Calu3 (cell line): ENCODE measurements at regions not wholly inside any gene's neighbourhood (a gene's known extent, or its start where the extent isn't known, plus 50 kb on each side); places are given as distances from the start of the nearest gene placed in this dataset.

Source experiments
- BruUV-seq: library from RNA; stranded (reverse); fragments of 400-500 nt; replicated peaks from 2 replicates; lab custom pipeline; 2021; lab: Mats Ljungman, UMichigan
- CTCF ChIA-PET: fragments of 300-600 bp; sonication (Branson Sonifier 250); formaldehyde crosslinking; loops from one replicate; lab custom pipeline; 2022; ENCODE audit warnings: antibody characterized with exemption; lab: Charles Lee
- DNase-seq: peaks from one replicate; pipeline ENCODE4 v3.0.0; 2022
- H3K27ac Mint-ChIP-seq: one replicate; pipeline ENCODE4 v1.8.0; 2022; ENCODE audit warnings: mixed read lengths; ENCODE audit not compliant: unreplicated experiment
- H3K27me3 Mint-ChIP-seq: one replicate; pipeline ENCODE4 v1.8.0; 2022; ENCODE audit warnings: mixed read lengths; ENCODE audit not compliant: unreplicated experiment
- H3K36me3 Mint-ChIP-seq: one replicate; pipeline ENCODE4 v1.8.0; 2022; ENCODE audit warnings: mild to moderate bottlenecking, moderate library complexity, mixed read lengths; ENCODE audit not compliant: insufficient read depth, unreplicated experiment
- H3K4me1 Mint-ChIP-seq: one replicate; pipeline ENCODE4 v1.8.0; 2022; ENCODE audit warnings: mild to moderate bottlenecking, low read depth, mixed read lengths; ENCODE audit not compliant: unreplicated experiment
- H3K4me3 Mint-ChIP-seq: one replicate; pipeline ENCODE4 v1.8.0; 2022; ENCODE audit warnings: mild to moderate bottlenecking, low read depth, moderate library complexity, mixed read lengths; ENCODE audit not compliant: unreplicated experiment
- H3K9me3 Mint-ChIP-seq: one replicate; pipeline ENCODE4 v1.8.0; 2022; ENCODE audit warnings: low read depth, mixed read lengths; ENCODE audit not compliant: unreplicated experiment
- intact Hi-C: fragments of 100-400 bp; cut with micrococcal nuclease; formaldehyde crosslinking; loops from one replicate; pipeline ENCODE4 v1.10.0; 2022; ENCODE audit not compliant: unreplicated experiment
- TF ChIP-seq, protein P1 (sequence below): fragments of 200-600 bp; IDR thresholded peaks from one replicate; pipeline ENCODE4 v1.8.0; 2022; ENCODE audit warnings: antibody characterized with exemption; ENCODE audit not compliant: unreplicated experiment

- no peaks in the 10 kb centered on the region for H3K36me3 Mint-ChIP-seq
- CTCF ChIA-PET, result no interaction called here
- DNase-seq, result no peak
- intact Hi-C loops, result no loop called here
- TF ChIP-seq, protein P1, sequence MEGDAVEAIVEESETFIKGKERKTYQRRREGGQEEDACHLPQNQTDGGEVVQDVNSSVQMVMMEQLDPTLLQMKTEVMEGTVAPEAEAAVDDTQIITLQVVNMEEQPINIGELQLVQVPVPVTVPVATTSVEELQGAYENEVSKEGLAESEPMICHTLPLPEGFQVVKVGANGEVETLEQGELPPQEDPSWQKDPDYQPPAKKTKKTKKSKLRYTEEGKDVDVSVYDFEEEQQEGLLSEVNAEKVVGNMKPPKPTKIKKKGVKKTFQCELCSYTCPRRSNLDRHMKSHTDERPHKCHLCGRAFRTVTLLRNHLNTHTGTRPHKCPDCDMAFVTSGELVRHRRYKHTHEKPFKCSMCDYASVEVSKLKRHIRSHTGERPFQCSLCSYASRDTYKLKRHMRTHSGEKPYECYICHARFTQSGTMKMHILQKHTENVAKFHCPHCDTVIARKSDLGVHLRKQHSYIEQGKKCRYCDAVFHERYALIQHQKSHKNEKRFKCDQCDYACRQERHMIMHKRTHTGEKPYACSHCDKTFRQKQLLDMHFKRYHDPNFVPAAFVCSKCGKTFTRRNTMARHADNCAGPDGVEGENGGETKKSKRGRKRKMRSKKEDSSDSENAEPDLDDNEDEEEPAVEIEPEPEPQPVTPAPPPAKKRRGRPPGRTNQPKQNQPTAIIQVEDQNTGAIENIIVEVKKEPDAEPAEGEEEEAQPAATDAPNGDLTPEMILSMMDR, result no peak
- H3K4me1 Mint-ChIP-seq, result no peaks in the 10 kb centered on the region
- no peak overlapping the region for H3K4me3 Mint-ChIP-seq
- no peaks in the 10 kb centered on the region for H3K9me3 Mint-ChIP-seq
- BruUV-seq, result no TSS peak
- H3K27me3 Mint-ChIP-seq, result no peaks in the 10 kb centered on the region
- no peak overlapping the region for H3K27ac Mint-ChIP-seq
Observed at GRCh38 chr14:53409289-53409688, 256.2 kb upstream of the DDHD1 start.

DNA sequence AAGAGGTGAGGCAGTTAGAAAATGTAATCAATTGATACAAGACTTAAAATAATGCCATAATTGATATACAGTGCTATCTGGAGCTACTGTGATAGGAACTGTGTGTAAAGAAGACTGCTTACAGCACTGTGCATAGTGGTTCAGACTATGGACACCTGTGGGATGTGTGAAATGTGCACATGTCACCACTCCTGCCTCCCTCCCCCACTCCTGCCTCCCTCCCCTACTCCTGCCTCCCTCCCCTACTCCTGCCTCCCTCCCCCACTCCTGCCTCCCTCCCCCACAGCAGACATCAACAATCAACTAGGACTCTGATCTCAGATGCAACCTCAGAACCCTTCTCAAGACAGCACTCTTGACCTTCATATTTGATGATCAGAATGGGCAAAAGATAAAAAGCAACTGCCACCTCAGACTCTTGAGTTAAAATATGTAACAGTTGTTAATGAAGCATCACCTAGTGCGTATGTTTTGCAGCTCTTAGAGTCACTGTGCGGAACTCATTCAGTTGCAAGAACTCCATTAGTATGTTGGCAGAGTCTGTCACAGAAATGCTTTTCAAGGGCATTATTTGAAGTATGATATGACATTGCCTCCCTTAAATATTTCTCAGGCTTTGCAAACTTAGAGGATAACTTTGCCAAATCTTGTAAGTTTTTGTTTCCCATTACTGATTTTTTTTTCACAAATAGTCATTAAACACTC, 255.2 kb upstream of the DDHD1 start:
- TF ChIP-seq, protein P1, result no peak
- no peak overlapping the region for H3K4me3 Mint-ChIP-seq
- intact Hi-C loops, result no loop called here
- no peaks in the 10 kb centered on the region for H3K36me3 Mint-ChIP-seq
- no peak overlapping the region for H3K27ac Mint-ChIP-seq
- no peak for DNase-seq
- H3K27me3 Mint-ChIP-seq, result no peaks in the 10 kb centered on the region
- no TSS peak for BruUV-seq
- no peaks in the 10 kb centered on the region for H3K4me1 Mint-ChIP-seq
- CTCF ChIA-PET, result no interaction called here
- H3K9me3 Mint-ChIP-seq, result no peaks in the 10 kb centered on the region

GRCh38 chr14:53406519-53406918, 253.4 kb upstream of the DDHD1 start:
- TF ChIP-seq, protein P1, result no peak
- no peak for DNase-seq
- CTCF ChIA-PET, result no interaction called here
- Mint-ChIP-seq H3K9me3 (no peaks in the 10 kb centered on the region), H3K27ac (no peak overlapping the region), H3K36me3 (no peaks in the 10 kb centered on the region), H3K4me1 (no peaks in the 10 kb centered on the region), H3K27me3 (no peaks in the 10 kb centered on the region), H3K4me3 (no peak overlapping the region)
- intact Hi-C loops, result no loop called here
- BruUV-seq, result no TSS peak

GRCh38 chr14:53401646-53402045, 248.5 kb upstream of the DDHD1 start:
- H3K4me3 Mint-ChIP-seq, result no peak overlapping the region
- TF ChIP-seq, protein P1, result no peak
- BruUV-seq, result no TSS peak
- H3K27me3 Mint-ChIP-seq, result peaks cover 31% of the 10 kb centered on the region
- no peaks in the 10 kb centered on the region for H3K36me3 Mint-ChIP-seq
- intact Hi-C loops, result no loop called here
- H3K27ac Mint-ChIP-seq, result no peak overlapping the region
- DNase-seq, result no peak
- H3K9me3 Mint-ChIP-seq, result no peaks in the 10 kb centered on the region
- CTCF ChIA-PET, result no interaction called here
- no peaks in the 10 kb centered on the region for H3K4me1 Mint-ChIP-seq
